HG03565 (cell line): ENCODE measurements at regions not wholly inside any gene's neighbourhood (a gene's known extent, or its start where the extent isn't known, plus 50 kb on each side); places are given as distances from the start of the nearest gene placed in this dataset.

Experiments used
- ATAC-seq: cut with Tn5 transposase; IDR thresholded peaks from one replicate; pipeline ENCODE4 v1.9.1; 2021; ENCODE audit warnings: mild to moderate bottlenecking, moderate library complexity; ENCODE audit not compliant: unreplicated experiment

- peak; percentile 45 for ATAC-seq
Measured at GRCh38 chr1:186620566-186621350, 59.5 kb downstream of the PTGS2 start.

- peak; percentile 99 for ATAC-seq
Measured at GRCh38 chr1:186618401-186619170, 61.6 kb downstream of the PTGS2 start.

GRCh38 chr1:186617926-186618325, 62.3 kb downstream of the PTGS2 start:
- ATAC-seq = no peak

GRCh38 chr1:186616511-186616910, 63.7 kb downstream of the PTGS2 start:
- ATAC-seq = no peak

GRCh38 chr1:186615332-186615731, 64.9 kb downstream of the PTGS2 start:
- no peak for ATAC-seq

GRCh38 chr1:186611156-186611555, 69.1 kb downstream of the PTGS2 start:
- no peak for ATAC-seq

- no peak for ATAC-seq
Measured at GRCh38 chr1:186609183-186609582, 71.0 kb downstream of the PTGS2 start.

GRCh38 chr1:186605762-186606350, 74.4 kb downstream of the PTGS2 start:
- no peak for ATAC-seq

- peak; percentile 71 for ATAC-seq
Measured at GRCh38 chr1:186595969-186596368, 84.3 kb downstream of the PTGS2 start.

- no peak for ATAC-seq
Measured at GRCh38 chr1:186578325-186579016, 101.8 kb downstream of the PTGS2 start.

- no peak for ATAC-seq
Measured at GRCh38 chr1:186577633-186578032, 102.6 kb downstream of the PTGS2 start.

- ATAC-seq = no peak
Measured at GRCh38 chr1:186577216-186577615, 103.0 kb downstream of the PTGS2 start.

- no peak for ATAC-seq
Measured at GRCh38 chr1:186575348-186575747, 104.9 kb downstream of the PTGS2 start.

- no peak for ATAC-seq
Measured at GRCh38 chr1:186574926-186575325, 105.3 kb downstream of the PTGS2 start.

GRCh38 chr1:186572509-186572908, 107.7 kb downstream of the PTGS2 start:
- no peak for ATAC-seq

GRCh38 chr1:186571771-186572170, 108.5 kb downstream of the PTGS2 start:
- ATAC-seq = no peak

- ATAC-seq = no peak
Measured at GRCh38 chr1:186569856-186570255, 108.9 kb upstream of the PDC start.

- no peak for ATAC-seq
Measured at GRCh38 chr1:186568221-186568620, 107.3 kb upstream of the PDC start.

GRCh38 chr1:186566140-186566855, 105.4 kb upstream of the PDC start:
- no peak for ATAC-seq

GRCh38 chr1:186564582-186564981, 103.7 kb upstream of the PDC start:
- no peak for ATAC-seq
